ENCODE measurements at regions not wholly inside any gene's neighbourhood (a gene's known extent, or its start where the extent isn't known, plus 50 kb on each side); places are given as distances from the start of the nearest gene placed in this dataset.

DNA sequence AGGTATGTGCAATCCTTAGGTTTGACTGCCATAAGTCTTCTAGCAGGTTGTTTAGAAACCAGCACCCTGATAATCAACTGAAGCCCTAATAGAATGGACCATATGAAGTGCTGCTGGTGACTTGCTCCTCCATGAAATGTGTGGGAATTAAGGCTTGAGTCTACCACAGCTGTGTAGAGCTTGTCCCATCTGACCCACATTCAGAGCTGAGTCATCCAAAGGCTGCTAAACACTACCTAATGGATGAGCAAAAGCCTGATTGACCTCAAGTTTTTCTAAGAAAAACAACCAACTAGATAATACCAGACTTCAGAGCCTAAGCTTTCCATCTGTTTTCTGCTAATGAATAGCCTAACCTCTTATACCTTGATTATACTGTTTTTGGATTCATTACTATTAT is 120.3 kb upstream of the MOCS1 start:
- DNase-seq: no peak

DNA sequence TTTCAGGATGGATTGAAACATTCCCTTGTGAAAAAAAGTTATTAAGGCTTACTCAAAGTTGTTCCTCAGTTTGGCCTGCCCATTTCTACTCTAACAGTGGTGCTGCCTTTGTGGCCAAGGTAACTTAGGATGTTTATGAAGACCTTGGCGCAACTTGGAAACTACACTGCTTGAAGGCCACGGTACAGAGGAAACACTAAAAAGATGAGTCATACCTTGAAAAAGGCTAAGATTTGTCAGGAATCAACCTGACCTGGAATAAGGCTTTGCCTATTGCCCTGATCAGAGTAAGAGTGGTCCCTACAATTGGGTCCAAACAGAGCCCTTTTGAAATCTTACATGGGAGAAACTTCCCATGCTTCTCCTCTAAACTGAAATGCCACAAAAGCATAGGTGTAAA is 119.9 kb upstream of the MOCS1 start:
- DNase-seq: no peak

DNA sequence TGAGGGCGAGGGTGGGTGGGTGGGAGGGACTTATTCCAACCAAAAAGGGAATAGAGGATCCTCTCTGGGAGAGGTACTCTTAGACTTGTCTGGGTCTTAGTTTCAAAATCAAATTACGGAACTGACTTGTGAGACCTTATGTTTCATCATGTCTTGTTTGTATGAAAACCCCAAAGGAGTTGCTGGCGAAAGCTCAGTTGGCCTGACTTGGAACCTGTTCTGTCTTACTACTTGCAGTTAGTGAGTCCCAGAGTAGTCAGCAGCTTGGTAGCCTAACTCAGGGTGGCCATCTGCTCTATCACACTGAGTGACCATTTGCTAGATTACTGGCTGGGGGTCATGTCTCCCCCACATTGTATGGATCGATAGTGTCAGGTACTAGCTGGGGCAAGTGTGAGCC is 114.9 kb upstream of the MOCS1 start:
- no peak for DNase-seq

DNA sequence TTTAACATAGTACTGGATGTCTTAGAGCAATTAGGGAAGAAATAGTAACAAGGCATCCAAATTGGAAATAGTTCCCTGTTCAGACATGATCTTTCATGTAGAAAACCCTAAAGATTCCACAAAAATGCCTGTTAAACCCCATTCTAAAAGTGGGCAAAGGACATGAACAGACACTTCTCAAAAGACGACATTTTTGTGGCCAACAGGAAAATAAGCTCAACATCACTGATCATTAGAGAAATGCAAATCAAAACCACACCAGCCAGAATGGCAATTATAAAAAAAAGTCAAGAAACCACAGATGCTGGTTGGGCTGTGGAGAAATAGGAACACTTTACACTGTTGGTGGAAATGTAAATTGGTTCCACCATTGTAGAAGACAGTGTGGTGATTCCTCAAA is 109.9 kb upstream of the MOCS1 start:
- no peak for DNase-seq

DNA sequence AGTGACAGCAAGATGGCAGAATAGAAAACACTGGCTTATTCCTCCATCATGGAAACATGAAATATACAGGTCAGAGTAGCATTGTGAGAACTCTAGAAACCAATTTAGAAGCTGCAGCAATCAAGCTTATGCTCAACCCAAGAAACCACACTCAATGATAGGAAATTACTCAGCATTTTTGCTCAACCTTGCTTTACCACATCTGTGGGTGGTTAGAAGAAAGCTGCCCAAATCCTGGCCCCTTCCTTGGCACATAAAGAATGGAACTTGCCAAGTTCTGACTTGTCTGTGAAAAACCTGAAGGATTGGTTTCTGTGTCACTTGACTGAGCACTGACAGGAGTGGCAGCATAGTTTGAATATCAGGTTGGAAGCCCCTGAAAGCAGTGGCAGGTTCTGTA is 108.0 kb upstream of the MOCS1 start:
- no peak for DNase-seq

DNA sequence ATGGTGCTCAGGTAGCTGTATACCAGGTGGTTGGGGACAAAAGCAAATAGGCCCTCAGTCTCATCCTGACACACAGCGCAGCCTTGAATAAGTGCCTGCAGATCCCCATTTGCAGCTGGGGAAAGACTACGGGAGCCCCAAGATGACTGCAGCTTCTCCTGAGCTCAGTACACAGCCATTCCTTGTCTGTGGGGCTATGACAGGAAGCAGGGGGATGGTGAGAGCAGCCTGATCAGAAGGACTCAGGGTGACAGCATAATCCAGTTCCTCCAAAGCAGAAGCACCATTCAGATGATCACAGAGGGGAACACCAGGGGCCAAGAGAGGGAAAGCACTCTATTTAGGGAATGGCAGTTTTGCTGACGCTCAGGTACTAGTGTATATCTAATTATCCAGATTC is 104.8 kb upstream of the MOCS1 start:
- DNase-seq: no peak

DNA sequence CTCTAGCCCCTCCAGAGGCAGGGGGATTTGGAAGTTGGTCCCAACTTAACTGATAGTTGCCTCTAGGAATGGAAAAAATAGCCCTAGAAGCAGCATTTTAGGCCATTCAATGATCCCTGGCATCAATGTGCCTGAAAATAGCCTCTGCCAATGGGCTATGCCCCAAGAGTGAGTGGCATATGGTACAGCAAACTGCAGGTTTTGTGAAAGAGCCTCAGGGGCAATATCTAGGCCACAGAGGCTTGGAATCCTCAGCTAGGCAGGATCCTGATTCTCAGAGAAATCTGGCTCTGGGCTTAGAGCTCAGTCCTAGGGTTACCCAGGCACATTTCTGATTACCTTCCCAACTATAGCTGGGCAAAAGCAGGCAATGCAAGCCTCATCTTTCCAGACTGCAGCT is 104.4 kb upstream of the MOCS1 start:
- DNase-seq: no peak

DNA sequence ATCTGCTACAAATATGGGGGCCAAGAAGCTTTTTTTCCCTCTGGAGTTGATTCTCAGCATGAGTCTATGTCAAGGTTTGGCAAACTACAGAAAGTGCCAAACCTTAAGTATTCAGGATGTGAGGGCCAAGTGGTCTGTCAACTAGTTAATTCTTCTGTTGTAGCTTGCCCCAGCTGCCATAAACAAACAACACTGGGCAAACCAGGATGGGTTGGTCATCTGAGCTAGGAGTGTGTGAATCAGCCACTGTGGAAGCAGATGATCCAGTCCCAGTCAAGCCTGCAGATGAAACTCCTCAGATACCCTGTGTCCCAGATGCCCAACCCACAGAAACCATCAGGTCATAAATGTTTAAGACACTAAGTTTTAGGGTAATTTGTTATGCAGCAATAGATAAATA is 103.0 kb upstream of the MOCS1 start:
- no peak for DNase-seq

DNA sequence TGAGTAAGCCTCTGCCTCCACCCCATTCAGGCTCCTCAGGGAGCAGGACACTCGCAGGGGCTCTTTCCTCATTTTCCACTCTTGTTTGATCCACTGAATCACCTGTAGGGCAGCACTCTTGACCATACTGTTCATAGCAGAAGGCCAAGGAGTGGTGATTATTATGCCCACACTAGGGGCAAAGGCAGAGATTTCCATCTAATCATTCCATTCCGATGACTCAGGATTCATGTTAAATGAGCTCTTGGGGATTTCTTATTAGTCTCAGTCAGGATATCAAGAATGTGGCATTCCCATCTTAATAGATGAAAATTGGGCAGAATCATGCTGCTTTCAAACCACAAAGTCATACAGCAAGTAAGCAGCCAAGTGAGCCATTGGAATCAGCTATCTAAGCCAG is 101.9 kb upstream of the MOCS1 start:
- DNase-seq: no peak

DNA sequence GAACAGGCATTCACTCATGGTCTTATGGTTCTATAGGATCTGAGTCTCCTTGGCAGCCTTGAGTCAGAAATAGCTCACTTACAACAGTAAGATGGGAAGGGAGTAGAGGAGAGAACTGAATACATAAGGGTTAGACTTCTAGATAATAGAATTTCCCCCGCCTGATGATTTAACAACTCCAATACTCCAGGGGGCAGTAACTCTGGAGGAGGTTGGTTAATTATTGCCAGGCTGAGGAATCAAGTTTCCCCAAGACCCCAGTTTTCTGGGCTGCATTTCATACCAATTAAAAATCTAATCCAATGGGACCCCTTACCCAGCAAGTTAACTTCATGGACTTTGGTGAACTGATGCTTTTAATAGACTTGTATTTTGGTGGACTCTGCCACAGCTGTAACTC is 94.2 kb upstream of the MOCS1 start:
- no peak for DNase-seq

DNA sequence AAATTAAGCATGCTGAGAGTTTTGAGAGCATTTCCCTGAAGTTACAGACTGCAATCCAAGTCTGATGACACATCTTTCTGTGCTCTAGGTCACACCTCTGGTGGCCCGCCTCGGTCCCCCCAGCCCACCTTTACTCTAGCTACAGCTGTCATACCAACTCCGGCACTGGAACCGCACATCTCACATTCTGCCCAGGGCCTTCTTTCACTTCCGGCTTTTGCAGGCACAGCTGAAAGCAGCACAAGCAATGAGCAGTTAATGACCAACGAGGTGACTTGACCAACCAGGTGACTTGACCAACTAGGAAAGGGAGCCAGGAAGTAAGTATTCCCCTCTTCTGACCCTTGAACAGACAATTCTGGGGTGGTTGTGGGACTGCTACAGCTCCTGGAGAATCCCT is 88.6 kb upstream of the MOCS1 start:
- DNase-seq: no peak

DNA sequence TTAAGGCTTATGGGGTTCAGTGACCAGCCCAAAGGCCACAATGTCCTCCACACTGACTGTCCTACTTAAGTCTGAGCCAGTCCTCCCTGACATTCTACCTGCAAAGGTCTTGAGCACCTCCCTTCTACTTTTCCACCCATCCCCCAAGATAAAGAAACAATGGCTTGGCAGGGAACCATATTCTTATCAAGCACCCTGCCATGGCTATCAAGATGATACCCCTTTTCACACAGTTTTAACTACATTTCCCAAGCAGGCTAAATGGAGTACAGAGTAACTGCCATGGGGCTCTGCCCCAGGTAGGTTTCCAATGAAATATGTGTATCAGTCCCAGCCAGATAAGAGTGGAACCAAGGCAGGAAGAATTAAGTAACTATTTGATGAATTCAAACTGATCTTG is 85.9 kb upstream of the MOCS1 start:
- DNase-seq: no peak

DNA sequence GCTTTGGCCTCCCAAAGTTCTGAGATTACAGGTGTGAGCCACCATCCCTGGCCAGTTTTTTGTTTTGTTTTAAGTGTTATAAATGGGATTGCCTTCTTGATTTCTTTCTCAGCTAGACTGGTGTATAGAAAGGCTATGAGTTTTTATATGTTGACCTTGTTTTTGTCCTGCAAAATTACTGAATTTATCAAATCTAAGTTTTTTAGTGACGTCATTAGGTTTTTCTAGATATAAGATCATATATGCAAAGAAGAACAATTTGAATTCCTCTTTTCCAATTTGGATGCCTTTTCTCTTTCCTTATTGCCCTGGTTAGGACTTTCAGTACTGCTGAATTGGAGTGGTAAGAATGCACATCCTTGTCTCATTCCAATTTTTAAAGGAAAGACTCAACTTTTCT is 81.3 kb upstream of the MOCS1 start:
- no peak for DNase-seq

DNA sequence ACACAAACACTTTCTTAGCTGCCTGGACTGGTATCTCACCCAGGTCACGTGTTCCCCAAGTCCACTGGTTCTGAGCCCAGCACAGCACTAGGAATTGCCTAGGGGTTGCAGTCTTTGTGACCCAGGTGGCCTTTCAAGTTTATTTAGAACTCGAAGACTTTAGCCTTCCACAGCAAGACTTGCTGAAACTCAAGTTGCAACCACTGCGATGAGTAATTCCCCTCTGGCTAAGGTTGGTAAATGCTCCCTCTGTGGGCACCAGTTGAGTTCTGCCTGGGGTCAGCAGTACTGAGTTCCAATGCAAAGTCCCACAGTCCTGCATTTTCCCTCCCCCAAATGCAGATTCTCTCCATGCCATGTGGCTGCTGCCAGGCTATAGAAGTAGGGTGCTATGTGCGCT is 77.6 kb upstream of the MOCS1 start:
- no peak for DNase-seq

DNA sequence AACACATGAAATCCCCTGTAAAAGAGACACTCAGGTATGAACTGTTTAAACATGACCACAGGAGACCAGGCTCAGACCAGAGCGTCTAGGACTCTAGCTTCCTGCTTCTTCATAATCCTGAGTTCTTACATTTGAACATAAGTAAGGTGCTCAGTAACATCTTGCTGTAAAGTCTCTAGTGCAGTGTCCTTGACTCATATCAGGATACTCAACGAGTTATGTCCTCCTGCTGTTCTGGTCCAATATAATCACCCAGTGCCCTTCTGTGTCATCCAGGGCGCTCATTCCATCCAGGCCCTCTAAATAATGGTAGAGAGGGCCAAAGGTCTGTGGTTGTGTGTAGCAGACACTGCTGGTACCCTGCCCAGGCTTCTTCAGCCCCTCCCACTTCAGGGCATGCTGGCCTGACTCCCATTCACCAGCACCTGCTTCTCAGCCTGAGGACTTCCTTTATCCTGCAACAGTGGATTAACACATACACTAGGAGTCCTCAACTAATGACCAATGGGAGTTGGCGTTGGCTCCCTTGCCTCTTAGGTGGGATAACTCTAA is 66.8 kb upstream of the MOCS1 start:
- no peak for DNase-seq

DNA sequence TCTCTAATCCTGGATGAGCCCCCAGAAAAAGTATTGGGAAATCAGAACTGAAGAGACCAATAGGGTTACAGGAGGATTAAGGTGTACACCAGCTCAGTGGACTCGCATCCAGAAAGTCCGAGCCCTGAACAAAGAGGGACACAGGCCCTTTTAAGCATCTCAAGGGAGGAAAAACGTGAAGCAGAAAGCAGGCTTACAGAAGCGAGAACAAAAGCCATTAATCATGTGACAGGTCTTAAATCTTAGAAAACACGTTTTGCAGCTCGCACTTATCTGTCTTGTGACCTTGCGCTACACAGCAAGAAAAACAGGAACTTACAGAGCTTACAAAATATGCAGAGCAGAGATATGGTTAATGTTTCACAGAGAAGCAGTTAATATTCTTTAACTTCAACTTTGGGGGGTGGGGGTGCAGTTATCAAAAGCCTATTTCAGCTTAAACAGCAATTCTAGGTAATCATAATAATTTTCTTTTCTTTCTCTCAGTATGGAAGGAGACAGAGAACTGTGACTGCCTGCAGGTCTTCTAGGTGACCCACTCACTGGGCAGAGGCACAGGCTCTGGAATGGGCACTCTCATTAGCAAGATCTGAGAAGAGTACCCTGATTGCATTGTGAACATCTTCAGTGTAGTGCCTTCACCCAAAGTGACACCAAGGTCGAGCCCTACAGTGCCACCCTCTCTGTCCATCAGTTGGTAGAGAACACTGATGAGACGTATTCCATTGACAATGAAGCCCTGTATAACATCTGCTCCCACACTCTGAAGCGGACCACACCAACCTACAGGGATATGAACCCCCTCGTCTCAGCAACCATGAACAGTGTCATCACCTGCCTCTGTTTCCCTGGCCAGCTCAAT is 65.0 kb upstream of the MOCS1 start:
- DNase-seq: no peak

DNA sequence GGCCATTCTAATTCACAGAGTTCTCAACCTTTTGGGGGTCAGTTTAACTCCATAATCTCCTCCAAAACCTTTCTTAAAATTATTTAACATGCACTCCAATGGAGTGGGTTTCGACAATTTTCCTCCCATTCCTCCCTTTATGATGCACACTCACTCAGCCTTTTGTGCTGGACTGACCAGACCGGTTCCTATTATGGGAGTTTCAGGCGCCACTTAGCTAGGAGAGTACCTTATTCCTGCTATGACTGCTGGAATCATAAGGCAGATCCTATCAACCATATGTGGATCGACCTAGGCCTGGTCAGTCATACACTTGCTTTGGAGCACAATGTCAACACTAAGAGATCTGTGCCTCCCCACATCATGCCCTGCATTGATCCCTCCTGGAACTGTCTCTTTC is 63.9 kb upstream of the MOCS1 start:
- no peak for DNase-seq

DNA sequence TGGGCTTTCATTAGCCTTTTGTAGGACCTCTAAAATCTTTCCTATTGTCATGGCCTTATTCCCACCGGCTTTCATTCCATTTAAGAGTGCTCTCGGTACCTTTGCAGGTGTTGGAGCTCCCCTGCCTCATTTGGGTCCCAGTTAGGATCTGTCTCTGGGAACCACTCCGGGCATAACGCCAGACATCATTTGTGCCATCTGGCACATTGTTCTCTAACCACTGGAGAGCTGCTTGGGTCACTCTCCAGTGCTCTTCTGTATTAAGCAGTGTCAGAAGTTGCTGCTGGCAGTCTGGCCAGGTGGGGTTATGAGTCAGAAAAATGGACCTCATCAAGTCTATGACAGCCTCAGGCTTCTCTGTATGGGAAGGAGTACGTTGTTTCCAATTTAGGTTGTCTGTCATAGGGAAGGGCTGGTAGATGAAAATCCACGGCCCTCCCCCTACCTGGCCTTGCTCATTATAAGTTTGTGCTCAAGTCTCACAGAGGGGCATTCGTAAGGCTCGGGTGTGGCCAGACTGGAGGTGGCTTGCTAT is 62.9 kb upstream of the MOCS1 start:
- DNase-seq: peak; percentile 91

DNA sequence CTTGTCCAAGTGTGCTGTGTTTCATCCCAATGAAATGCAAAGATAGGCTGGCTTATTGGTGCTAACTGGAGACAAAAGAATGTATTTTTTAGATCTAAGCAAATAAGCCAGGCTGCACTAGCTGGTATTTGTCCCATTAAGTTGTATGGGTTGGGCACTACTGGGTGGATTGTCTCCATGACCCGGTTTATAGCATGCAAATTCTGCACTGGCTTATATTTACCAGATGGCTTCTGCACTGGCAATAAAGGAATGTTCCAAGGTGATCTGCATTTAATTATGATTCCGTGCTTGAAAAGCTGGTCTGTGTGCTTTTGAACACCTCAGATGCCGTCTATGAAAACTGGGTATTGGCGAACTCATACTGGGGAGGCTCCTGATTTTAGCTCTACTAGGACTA is 61.4 kb upstream of the MOCS1 start:
- DNase-seq: no peak

DNA sequence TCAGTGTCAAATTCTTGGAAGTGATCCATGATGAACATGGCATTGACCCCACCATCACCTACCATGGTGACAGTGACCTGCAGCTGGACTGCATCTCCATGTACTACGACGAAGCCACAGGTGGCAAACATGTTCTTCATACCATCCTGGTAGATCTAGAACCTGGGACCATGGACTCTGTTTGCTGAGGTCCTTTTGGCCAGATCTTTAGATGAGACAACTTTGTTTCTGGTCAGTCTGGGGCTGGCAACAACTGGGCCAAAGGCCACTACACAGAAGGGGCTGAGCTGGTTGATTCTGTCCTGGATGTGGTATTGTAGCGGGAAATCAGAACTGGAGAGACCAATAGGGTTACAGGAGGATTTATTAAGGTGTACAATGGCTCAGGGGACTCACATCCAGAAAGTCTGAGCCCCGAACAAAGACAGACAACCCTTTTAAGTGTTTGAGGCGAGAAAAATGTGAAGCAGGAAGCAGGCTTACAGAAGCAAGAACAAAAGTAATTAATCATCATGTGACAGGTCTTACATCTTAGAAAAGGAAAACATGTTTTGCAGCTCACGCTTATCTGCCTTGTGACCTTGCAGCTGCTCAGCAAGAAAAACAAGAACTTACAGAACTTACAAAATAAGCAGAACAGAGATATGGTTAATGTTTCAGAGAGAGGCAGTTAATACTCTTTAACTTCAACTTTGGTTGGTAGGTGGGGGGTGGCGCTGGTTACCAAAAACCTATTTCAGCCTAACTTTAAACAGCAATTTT is 58.8 kb upstream of the MOCS1 start:
- no peak for DNase-seq

Data from NCI-H1105 treated with DMSO at 0.1 percent for 48 hours (cell line).